ENCODE measurements at regions not wholly inside any gene's neighbourhood (a gene's known extent, or its start where the extent isn't known, plus 50 kb on each side); places are given as distances from the start of the nearest gene placed in this dataset.

DNA sequence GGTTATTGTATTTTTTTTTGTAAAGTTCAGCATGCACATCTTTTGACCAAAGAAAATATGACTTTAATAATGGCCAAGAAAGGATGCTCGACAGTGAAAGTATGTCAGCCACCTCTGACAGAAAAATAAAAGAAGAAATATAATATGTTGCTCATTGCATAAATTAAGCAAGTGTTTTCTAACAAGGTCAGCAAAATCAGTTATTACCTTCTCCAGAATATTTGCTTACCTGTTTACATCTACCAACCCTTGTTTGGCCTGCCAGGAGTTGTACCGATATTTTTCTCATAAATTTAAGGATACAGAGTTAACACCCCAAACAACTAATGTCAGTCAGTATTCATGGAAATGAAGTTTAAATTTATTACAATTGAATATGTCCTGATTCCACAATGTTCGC lies 685.4 kb downstream of the PLA2G4A start:
- TF ChIP-seq, protein P1, sequence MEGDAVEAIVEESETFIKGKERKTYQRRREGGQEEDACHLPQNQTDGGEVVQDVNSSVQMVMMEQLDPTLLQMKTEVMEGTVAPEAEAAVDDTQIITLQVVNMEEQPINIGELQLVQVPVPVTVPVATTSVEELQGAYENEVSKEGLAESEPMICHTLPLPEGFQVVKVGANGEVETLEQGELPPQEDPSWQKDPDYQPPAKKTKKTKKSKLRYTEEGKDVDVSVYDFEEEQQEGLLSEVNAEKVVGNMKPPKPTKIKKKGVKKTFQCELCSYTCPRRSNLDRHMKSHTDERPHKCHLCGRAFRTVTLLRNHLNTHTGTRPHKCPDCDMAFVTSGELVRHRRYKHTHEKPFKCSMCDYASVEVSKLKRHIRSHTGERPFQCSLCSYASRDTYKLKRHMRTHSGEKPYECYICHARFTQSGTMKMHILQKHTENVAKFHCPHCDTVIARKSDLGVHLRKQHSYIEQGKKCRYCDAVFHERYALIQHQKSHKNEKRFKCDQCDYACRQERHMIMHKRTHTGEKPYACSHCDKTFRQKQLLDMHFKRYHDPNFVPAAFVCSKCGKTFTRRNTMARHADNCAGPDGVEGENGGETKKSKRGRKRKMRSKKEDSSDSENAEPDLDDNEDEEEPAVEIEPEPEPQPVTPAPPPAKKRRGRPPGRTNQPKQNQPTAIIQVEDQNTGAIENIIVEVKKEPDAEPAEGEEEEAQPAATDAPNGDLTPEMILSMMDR (IDR thresholded peaks at IDR 0.05; ENCODE audit: low read length, missing control alignments) = no peak
- DNase-seq (ENCODE audit: low read depth) = no peak
- H3K4me3 ChIP-seq (replicated peaks; ENCODE audit: low read depth, low read length) = no peak overlapping the region

DNA sequence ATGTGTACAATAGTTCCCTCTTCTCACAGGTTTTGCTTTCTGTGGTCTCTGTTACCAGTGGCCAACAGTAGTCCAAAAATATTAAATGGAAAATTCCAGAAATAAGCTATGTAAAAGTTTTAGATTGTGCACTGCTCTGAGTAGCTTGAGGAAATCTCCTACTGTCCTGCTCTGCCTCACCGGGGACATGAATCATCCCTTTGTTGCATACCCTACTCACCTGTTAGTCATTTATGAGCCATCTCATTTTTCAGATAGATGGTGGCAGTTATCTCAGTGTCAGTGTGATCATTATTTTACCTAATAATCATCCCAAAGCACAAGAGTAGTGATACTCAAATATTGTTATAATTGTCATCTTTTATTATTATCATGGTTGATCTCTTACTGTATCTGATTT lies 688.1 kb downstream of the PLA2G4A start:
- no peak overlapping the region for H3K4me3 ChIP-seq (replicated peaks; ENCODE audit: low read depth, low read length)
- no peak for DNase-seq (ENCODE audit: low read depth)
- TF ChIP-seq, protein P1 (IDR thresholded peaks at IDR 0.05; ENCODE audit: low read length, missing control alignments) = no peak

DNA sequence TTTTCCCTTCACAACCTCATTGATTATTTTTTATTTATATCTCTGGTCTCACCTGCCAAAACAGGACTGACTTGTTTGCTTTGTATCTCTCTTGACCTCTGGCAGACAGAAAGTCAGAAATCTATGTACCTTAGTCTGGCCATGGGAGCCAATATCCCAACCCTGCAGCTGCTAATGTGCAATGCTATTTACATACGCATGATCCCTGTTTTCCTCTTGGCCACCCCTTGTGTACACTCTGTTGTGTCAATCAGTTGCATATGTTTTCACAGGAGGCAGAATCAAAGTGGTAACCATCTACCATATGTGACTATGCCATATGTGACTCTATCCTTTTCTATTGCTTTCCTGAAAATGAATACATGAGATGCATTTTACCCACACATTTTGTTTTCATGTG lies 688.8 kb downstream of the PLA2G4A start:
- H3K4me3 ChIP-seq (replicated peaks; ENCODE audit: low read depth, low read length) = no peak overlapping the region
- DNase-seq (ENCODE audit: low read depth) = no peak
- TF ChIP-seq, protein P1 (IDR thresholded peaks at IDR 0.05; ENCODE audit: low read length, missing control alignments) = no peak

- TF ChIP-seq, protein P1 (IDR thresholded peaks at IDR 0.05; ENCODE audit: low read length, missing control alignments) = no peak
- no peak overlapping the region for H3K4me3 ChIP-seq (replicated peaks; ENCODE audit: low read depth, low read length)
- DNase-seq (ENCODE audit: low read depth) = no peak
These were observed 698.6 kb downstream of the PLA2G4A start for GRCh38 chr1:187527346-187527745.

- TF ChIP-seq, protein P1 (IDR thresholded peaks at IDR 0.05; ENCODE audit: low read length, missing control alignments) = no peak
- H3K4me3 ChIP-seq (replicated peaks; ENCODE audit: low read depth, low read length) = no peak overlapping the region
- DNase-seq (ENCODE audit: low read depth) = no peak
These were observed 709.2 kb downstream of the PLA2G4A start for GRCh38 chr1:187537936-187538335.

DNA sequence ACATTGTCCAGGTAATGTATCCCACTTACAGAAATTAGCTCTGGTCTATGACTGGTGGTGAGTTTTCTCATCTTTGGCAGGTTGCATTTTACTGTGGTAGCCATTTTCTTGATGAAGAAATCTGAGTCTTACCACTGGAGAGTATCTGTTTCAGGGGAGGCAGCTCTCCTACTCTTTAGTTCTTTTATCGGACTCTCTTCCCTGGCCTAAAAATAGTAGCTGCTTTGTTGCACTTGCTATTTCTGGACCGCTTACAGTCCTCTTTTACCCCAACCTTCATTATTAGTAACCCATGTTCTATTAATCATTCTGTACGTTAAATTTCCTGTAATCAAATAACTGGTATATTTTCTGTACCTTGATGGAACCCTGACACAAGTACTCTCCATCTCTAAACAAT lies 720.8 kb downstream of the PLA2G4A start:
- H3K4me3 ChIP-seq (replicated peaks; ENCODE audit: low read depth, low read length) = no peak overlapping the region
- DNase-seq (ENCODE audit: low read depth) = no peak
- TF ChIP-seq, protein P1 (IDR thresholded peaks at IDR 0.05; ENCODE audit: low read length, missing control alignments) = no peak

DNA sequence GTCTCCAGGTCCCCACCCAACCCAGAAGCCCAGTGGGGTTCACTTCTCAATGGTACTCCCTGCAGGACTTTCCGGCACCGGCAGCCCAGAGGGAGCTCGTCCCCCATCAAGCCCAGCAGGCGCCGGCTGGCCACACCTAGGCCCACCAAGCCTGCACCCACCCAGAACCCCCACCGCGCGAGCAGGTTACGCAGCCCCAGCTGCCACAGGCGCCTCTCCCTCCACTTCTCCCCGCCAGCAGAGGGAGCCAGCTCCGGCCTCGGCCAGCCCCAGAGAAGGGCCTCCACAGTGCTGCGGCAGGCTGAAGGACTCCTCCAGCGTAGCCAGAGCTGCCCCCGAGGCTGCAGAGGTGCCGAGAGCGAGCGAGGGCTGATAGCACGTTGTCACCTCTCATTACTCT lies 722.3 kb downstream of the PLA2G4A start:
- TF ChIP-seq, protein P1 (IDR thresholded peaks at IDR 0.05; ENCODE audit: low read length, missing control alignments) = no peak
- H3K4me3 ChIP-seq (replicated peaks; ENCODE audit: low read depth, low read length) = no peak overlapping the region
- no peak for DNase-seq (ENCODE audit: low read depth)
